Breast epithelium (tissue), 4 donors: ENCODE measurements at regions not wholly inside any gene's neighbourhood (a gene's known extent, or its start where the extent isn't known, plus 50 kb on each side); places are given as distances from the start of the nearest gene placed in this dataset.
"Not testable (repeated sequence)": the region's sequence is repeated elsewhere in the genome, so short reads cannot be mapped to it uniquely, and the experiment has no call there.

Source experiments
- DNase-seq, 2 donors: peaks; one replicate each; pipeline ENCODE4 v3.0.0-alpha.2; 2019; ENCODE audit warnings: low spot score in 2 of 2
- H3K27ac ChIP-seq, 2 donors: fragments of 200-600 bp; sonication (generic) in 1 of 2; one replicate each; pipeline ENCODE4 v1.5.1; 2016 to 2019; ENCODE audit warnings: mild to moderate bottlenecking in 1 of 2
- H3K27me3 ChIP-seq, 2 donors: fragments of 200-600 bp; sonication (generic) in 1 of 2; one replicate each; pipeline versions ENCODE4 v1.5.1 to v1.6.0; 2017 to 2019; ENCODE audit warnings: control low read depth in 1 of 2, mild to moderate bottlenecking in 1 of 2
- H3K36me3 ChIP-seq: fragments of 200-600 bp; one replicate; pipeline ENCODE4 v1.5.1; 2019
- H3K4me1 ChIP-seq, 2 donors: fragments of 200-600 bp; sonication (generic); one replicate each; pipeline ENCODE4 v1.5.1; 2016 to 2019; ENCODE audit warnings: control low read depth in 1 of 2
- H3K4me3 ChIP-seq, 3 donors: fragments of 200-600 bp; sonication (generic); 1 replicate in 2 of 3; 2 replicates in 1 of 3; pipeline ENCODE4 v1.5.1; 2016 to 2019; ENCODE audit warnings: mild to moderate bottlenecking in 3 of 3, moderate library complexity in 2 of 3
- H3K9me3 ChIP-seq, 2 donors: fragments of 200-600 bp; sonication (generic) in 1 of 2; one replicate each; pipeline ENCODE4 v1.5.1; 2016 to 2019; ENCODE audit warnings: control low read depth in 1 of 2
- CTCF ChIP-seq, 3 donors: fragments of 450-650 bp; IDR thresholded peaks; one replicate each; pipeline ENCODE4 v1.5.1; 2016 to 2017; ENCODE audit warnings: antibody characterized with exemption in 3 of 3, mild to moderate bottlenecking in 3 of 3, moderate library complexity in 3 of 3
- POLR2A ChIP-seq: fragments of 450-650 bp; IDR thresholded peaks from one replicate; pipeline ENCODE4 v1.6.1; 2016; ENCODE audit warnings: antibody characterized with exemption, mild to moderate bottlenecking, moderate library complexity
- POLR2AphosphoS5 ChIP-seq, 3 donors: sonication (generic); formaldehyde crosslinking; IDR thresholded peaks; one replicate each; pipeline ENCODE4 v1.6.1; 2017; ENCODE audit warnings: antibody characterized with exemption in 3 of 3
- intact Hi-C: fragments of 100-400 bp; cut with DNase I; formaldehyde crosslinking; loops from one replicate; pipeline ENCODE4 v1.15.1; 2023; ENCODE audit warnings: low total_unique reads

GRCh38 chr6:86331919-86332318 is 605.4 kb upstream of the HTR1E start:
- Histone ChIP-seq H3K9me3 (no peaks in the 10 kb centered on the region), H3K36me3 (no peaks in the 10 kb centered on the region), H3K4me3 (no peak overlapping the region), H3K4me1 (no peaks in the 10 kb centered on the region), H3K27ac (no peak overlapping the region), H3K27me3 (no peaks in the 10 kb centered on the region)
- TF ChIP-seq CTCF (IDR thresholded peaks at IDR 0.05): no peak
- no peak for TF ChIP-seq POLR2A
- TF ChIP-seq POLR2AphosphoS5 (IDR thresholded peaks at IDR 0.05): no peak
- intact Hi-C loops: loop anchor here (2.0 kb wide), 1 partner anchor 47 kb away; no protein-coding TSS in a partner anchor
- no peak for DNase-seq

GRCh38 chr6:86331265-86331840 is 606.0 kb upstream of the HTR1E start:
- no peak overlapping the region for H3K4me3 ChIP-seq
- no peaks in the 10 kb centered on the region for H3K36me3 ChIP-seq
- no peaks in the 10 kb centered on the region for H3K4me1 ChIP-seq
- no peaks in the 10 kb centered on the region for H3K9me3 ChIP-seq
- intact Hi-C loops: loop anchor here (2.0 kb wide), 1 partner anchor 47 kb away; no protein-coding TSS in a partner anchor
- no peak for DNase-seq
- no peaks in the 10 kb centered on the region for H3K27me3 ChIP-seq
- H3K27ac ChIP-seq: no peak overlapping the region
- TF ChIP-seq POLR2AphosphoS5 (IDR thresholded peaks at IDR 0.05) (no peak), CTCF (IDR thresholded peaks at IDR 0.05) (no peak)

GRCh38 chr6:86306210-86306609 is 631.1 kb upstream of the HTR1E start:
- no peaks in the 10 kb centered on the region for H3K27me3 ChIP-seq
- DNase-seq: no peak
- H3K4me3 ChIP-seq: no peak overlapping the region
- H3K27ac ChIP-seq: no peak overlapping the region
- TF ChIP-seq POLR2AphosphoS5 (IDR thresholded peaks at IDR 0.05): no peak
- no peak for TF ChIP-seq CTCF (IDR thresholded peaks at IDR 0.05)
- TF ChIP-seq POLR2A: no peak
- peaks cover 0 to 31% of the 10 kb centered on the region in 2 donors for H3K9me3 ChIP-seq
- intact Hi-C loops: no loop called here
- H3K4me1 ChIP-seq: no peaks in the 10 kb centered on the region
- H3K36me3 ChIP-seq: no peaks in the 10 kb centered on the region

GRCh38 chr6:86285876-86286275 is 643.2 kb upstream of the SYNCRIP start:
- no peaks in the 10 kb centered on the region for H3K4me1 ChIP-seq
- H3K4me3 ChIP-seq: no peak overlapping the region
- DNase-seq: no peak
- no peak overlapping the region for H3K27ac ChIP-seq
- H3K36me3 ChIP-seq: no peaks in the 10 kb centered on the region
- peaks cover 6 to 7% of the 10 kb centered on the region in 2 donors for H3K9me3 ChIP-seq
- TF ChIP-seq POLR2A: no peak
- no peak for TF ChIP-seq CTCF (IDR thresholded peaks at IDR 0.05)
- TF ChIP-seq POLR2AphosphoS5 (IDR thresholded peaks at IDR 0.05): no peak
- intact Hi-C loops: no loop called here
- no peaks in the 10 kb centered on the region for H3K27me3 ChIP-seq

GRCh38 chr6:86284809-86285480 is 642.3 kb upstream of the SYNCRIP start:
- DNase-seq, H3K9me3 ChIP-seq, H3K36me3 ChIP-seq, intact Hi-C loops, H3K4me1 ChIP-seq, H3K27ac ChIP-seq, H3K27me3 ChIP-seq, H3K4me3 ChIP-seq: not testable (repeated sequence)

- H3K27ac ChIP-seq, H3K4me1 ChIP-seq, H3K36me3 ChIP-seq, H3K9me3 ChIP-seq, H3K4me3 ChIP-seq, DNase-seq, H3K27me3 ChIP-seq, intact Hi-C loops: not testable (repeated sequence)
These were observed 640.9 kb upstream of the SYNCRIP start for GRCh38 chr6:86283596-86283995.
